IMR-90 (cell line): ENCODE measurements at regions not wholly inside any gene's neighbourhood (a gene's known extent, or its start where the extent isn't known, plus 50 kb on each side); places are given as distances from the start of the nearest gene placed in this dataset.

Experiments
- ATAC-seq: fragments of 200-7000 bp; cut with Tn5 transposase; 2 replicates; pipeline ENCODE4 v1.9.1; 2020; ENCODE audit warnings: low read depth, mild to moderate bottlenecking, moderate library complexity
- BruUV-seq: library from RNA; stranded (reverse); fragments of 400-500 nt; replicated peaks from 2 replicates; lab custom pipeline; 2021; lab: Mats Ljungman, UMichigan
- CTCF ChIA-PET: fragments of 300-600 bp; formaldehyde crosslinking; extraction: SDS; loops from one replicate; lab custom pipeline; 2021; ENCODE audit warnings: antibody characterized with exemption; lab: Yijun Ruan, JAX
- POLR2A ChIA-PET: fragments of 300-600 bp; sonication (Branson Sonifier 250); formaldehyde crosslinking; loops from one replicate; lab custom pipeline; 2022; ENCODE audit warnings: antibody characterized with exemption; ENCODE audit not compliant: unreplicated experiment; lab: Charles Lee
- DNase-seq: peaks from one replicate; pipeline ENCODE4 v3.0.0; 2013
- H2AFZ ChIP-seq: replicated peaks from 2 replicates; pipeline ENCODE3; 2013; ENCODE audit warnings: low read length, mild to moderate bottlenecking; ENCODE audit not compliant: poor library complexity
- H2AK5ac ChIP-seq: 2 replicates; pipeline ENCODE4 v1.6.1; 2013; ENCODE audit warnings: low read depth, low read length, inconsistent platforms
- H2AK9ac ChIP-seq: replicated peaks from 2 replicates; pipeline ENCODE3; 2013; ENCODE audit warnings: mild to moderate bottlenecking, low read depth, low read length, moderate library complexity; ENCODE audit not compliant: poor library complexity
- H2BK120ac ChIP-seq: 2 replicates; pipeline ENCODE4 v1.6.1; 2013; ENCODE audit warnings: low read depth, low read length, inconsistent platforms
- H2BK15ac ChIP-seq: 3 replicates; pipeline ENCODE4 v1.6.1; 2013; ENCODE audit warnings: low read depth, low read length, inconsistent platforms
- H2BK20ac ChIP-seq: 2 replicates; pipeline ENCODE4 v1.6.1; 2013; ENCODE audit warnings: low read depth, mild to moderate bottlenecking, inconsistent platforms, low read length, moderate library complexity
- H2BK5ac ChIP-seq: 2 replicates; pipeline ENCODE4 v1.6.1; 2013; ENCODE audit warnings: mild to moderate bottlenecking, low read depth, low read length, inconsistent platforms; ENCODE audit not compliant: poor library complexity, severe bottlenecking
- H3K14ac ChIP-seq: replicated peaks from 2 replicates; pipeline ENCODE4 v1.6.1; 2013; ENCODE audit warnings: low read depth, low read length, inconsistent platforms
- H3K18ac ChIP-seq: 2 replicates; pipeline ENCODE4 v1.6.1; 2013; ENCODE audit warnings: low read depth, low read length, control low read depth
- H3K23ac ChIP-seq: 2 replicates; pipeline ENCODE4 v1.6.1; 2013; ENCODE audit warnings: low read depth, low read length, inconsistent platforms
- H3K27ac ChIP-seq: 2 replicates; pipeline ENCODE4 v1.5.1; 2013; ENCODE audit warnings: mild to moderate bottlenecking, control low read depth, low read length; ENCODE audit not compliant: insufficient read depth
- H3K27me3 ChIP-seq: 2 replicates; pipeline ENCODE4 v1.6.1; 2013; ENCODE audit warnings: low read length; ENCODE audit not compliant: control insufficient read depth, insufficient read depth
- H3K36me3 ChIP-seq: 2 replicates; pipeline ENCODE4 v1.6.1; 2013; ENCODE audit warnings: low read length, mixed read lengths; ENCODE audit not compliant: control insufficient read depth, insufficient read depth
- H3K4ac ChIP-seq: 2 replicates; pipeline ENCODE4 v1.6.1; 2013; ENCODE audit warnings: low read depth, low read length, inconsistent platforms
- H3K4me1 ChIP-seq: 2 replicates; pipeline ENCODE4 v1.6.1; 2013; ENCODE audit warnings: low read length, mixed read lengths; ENCODE audit not compliant: control insufficient read depth, insufficient read depth
- H3K4me2 ChIP-seq: 2 replicates; pipeline ENCODE4 v1.6.1; 2013; ENCODE audit warnings: low read depth, mild to moderate bottlenecking, control low read depth, low read length, moderate library complexity
- H3K4me3 ChIP-seq: 2 replicates; pipeline ENCODE4 v1.5.1; 2013; ENCODE audit warnings: low read depth, mild to moderate bottlenecking, control low read depth, low read length, moderate library complexity; ENCODE audit not compliant: insufficient read depth
- H3K56ac ChIP-seq: 2 replicates; pipeline ENCODE4 v1.6.1; 2013; ENCODE audit warnings: low read length, inconsistent platforms; ENCODE audit not compliant: insufficient read depth; ENCODE audit errors: extremely low read depth
- H3K79me1 ChIP-seq, 2 experiments: 2 replicates each; pipeline ENCODE4 v1.6.1; 2013; ENCODE audit warnings: low read length in 2 of 2, inconsistent platforms in 1 of 2, low read depth in 1 of 2
- H3K9ac ChIP-seq: 2 replicates; pipeline ENCODE4 v1.6.1; 2013; ENCODE audit warnings: low read depth, low read length, control low read depth
- H3K9me1 ChIP-seq: 2 replicates; pipeline ENCODE4 v1.6.1; 2013; ENCODE audit warnings: low read length, inconsistent platforms; ENCODE audit not compliant: insufficient read depth
- H3K9me3 ChIP-seq: 2 replicates; pipeline ENCODE4 v1.6.1; 2013; ENCODE audit warnings: low read length; ENCODE audit not compliant: control insufficient read depth, insufficient read depth
- H4K20me1 ChIP-seq: 2 replicates; pipeline ENCODE4 v1.6.1; 2013; ENCODE audit warnings: low read length, inconsistent platforms; ENCODE audit not compliant: insufficient read depth
- H4K5ac ChIP-seq: 2 replicates; pipeline ENCODE4 v1.6.1; 2013; ENCODE audit warnings: mild to moderate bottlenecking, low read depth, low read length, control low read depth
- H4K8ac ChIP-seq, 2 experiments: 2 replicates each; pipeline ENCODE4 v1.6.1; 2013; ENCODE audit warnings: low read depth in 2 of 2, low read length in 2 of 2, control low read depth in 1 of 2, inconsistent platforms in 1 of 2
- H4K91ac ChIP-seq: 2 replicates; pipeline ENCODE4 v1.6.1; 2013; ENCODE audit warnings: low read depth, low read length, inconsistent platforms; ENCODE audit not compliant: insufficient read depth
- BHLHE40 ChIP-seq: fragments of 150-350 bp; IDR thresholded peaks from 2 replicates; pipeline ENCODE4 v1.6.1; 2016; ENCODE audit warnings: mild to moderate bottlenecking, low read depth, low read length
- CEBPB ChIP-seq: IDR thresholded peaks from 2 replicates; pipeline ENCODE4 v1.6.1; 2012; ENCODE audit warnings: low read depth, low read length, improper control_type of control experiment
- CHD1 ChIP-seq: IDR thresholded peaks from 2 replicates; pipeline ENCODE4 v1.6.1; 2012; ENCODE audit warnings: low read depth, low read length, improper control_type of control experiment
- CTCF ChIP-seq: conservative IDR thresholded peaks from 2 replicates; pipeline ENCODE4 v1.5.1; 2012; ENCODE audit warnings: mild to moderate bottlenecking, low read depth, low read length, improper control_type of control experiment
- FOS ChIP-seq: fragments of 150-350 bp; IDR thresholded peaks from 2 replicates; pipeline ENCODE4 v1.6.1; 2016; ENCODE audit warnings: low read depth, low read length
- MAFK ChIP-seq: IDR thresholded peaks from 2 replicates; pipeline ENCODE4 v1.6.1; 2012; ENCODE audit warnings: low read depth, low read length, improper control_type of control experiment
- MAZ ChIP-seq: IDR thresholded peaks from 2 replicates; pipeline ENCODE4 v1.6.1; 2012; ENCODE audit warnings: low read depth, mild to moderate bottlenecking, low read length, improper control_type of control experiment, moderate library complexity, borderline replicate concordance
- MXI1 ChIP-seq: IDR thresholded peaks from 2 replicates; pipeline ENCODE4 v1.6.1; 2012; ENCODE audit warnings: low read depth, mild to moderate bottlenecking, low read length, moderate library complexity, borderline replicate concordance
- NFE2L2 ChIP-seq: fragments of 150-350 bp; IDR thresholded peaks from 2 replicates; pipeline ENCODE4 v1.6.1; 2016; ENCODE audit warnings: low read depth, mild to moderate bottlenecking, low read length
- POLR2A ChIP-seq: IDR thresholded peaks from 2 replicates; pipeline ENCODE4 v1.6.1; 2012; ENCODE audit warnings: mild to moderate bottlenecking, low read depth, low read length
- RAD21 ChIP-seq: IDR thresholded peaks from 2 replicates; pipeline ENCODE4 v1.6.1; 2012; ENCODE audit warnings: low read length, improper control_type of control experiment
- RCOR1 ChIP-seq: IDR thresholded peaks from 2 replicates; pipeline ENCODE4 v1.6.1; 2012; ENCODE audit warnings: mild to moderate bottlenecking, low read length, improper control_type of control experiment; ENCODE audit not compliant: insufficient replicate concordance
- RFX5 ChIP-seq: IDR thresholded peaks from 2 replicates; pipeline ENCODE4 v1.8.0; 2012; ENCODE audit warnings: low read depth, mild to moderate bottlenecking, low read length, moderate library complexity
- SMC3 ChIP-seq: fragments of 150-350 bp; IDR thresholded peaks from 2 replicates; pipeline ENCODE4 v1.6.1; 2016; ENCODE audit warnings: low read depth, mild to moderate bottlenecking, antibody characterized with exemption, low read length, moderate library complexity
- USF2 ChIP-seq: fragments of 150-350 bp; IDR thresholded peaks from 2 replicates; pipeline ENCODE4 v1.6.1; 2017; ENCODE audit warnings: mild to moderate bottlenecking, antibody characterized with exemption, low read length, low read depth
- WGBS, 2 experiments: methylation state at CpG; one replicate each; pipeline versions ENCODE4 v1.1.5 to v1.1.7; 2013; ENCODE audit warnings: missing lambda C conversion rate in 2 of 2; ENCODE audit not compliant: insufficient read length in 1 of 2; ENCODE audit errors: extremely low coverage in 2 of 2; 5-methylcytosine and 5-hydroxymethylcytosine counted together
- dilution Hi-C: fragments of 300-500 bp; cut with HindIII; formaldehyde crosslinking; loops from one replicate; pipeline ENCODE4 v1.14.3; 2018; ENCODE audit warnings: low sequenced_read_pairs; ENCODE audit not compliant: unreplicated experiment
- in situ Hi-C: fragments of 300-500 bp; cut with MboI; formaldehyde crosslinking; loops from 3 replicates; pipeline ENCODE4 v1.14.3; 2019; ENCODE audit warnings: low sequenced_read_pairs, inconsistent platforms, mixed read lengths
- intact Hi-C: fragments of 100-400 bp; cut with micrococcal nuclease; formaldehyde crosslinking; loops from 2 replicates; pipeline ENCODE4 v1.10.0; 2022
- TF ChIP-seq, protein P1 (sequence below): fragments of 150-350 bp; IDR thresholded peaks from 2 replicates; pipeline ENCODE4 v1.6.1; 2016; ENCODE audit warnings: low read depth, mild to moderate bottlenecking, low read length, moderate library complexity, borderline replicate concordance

DNA sequence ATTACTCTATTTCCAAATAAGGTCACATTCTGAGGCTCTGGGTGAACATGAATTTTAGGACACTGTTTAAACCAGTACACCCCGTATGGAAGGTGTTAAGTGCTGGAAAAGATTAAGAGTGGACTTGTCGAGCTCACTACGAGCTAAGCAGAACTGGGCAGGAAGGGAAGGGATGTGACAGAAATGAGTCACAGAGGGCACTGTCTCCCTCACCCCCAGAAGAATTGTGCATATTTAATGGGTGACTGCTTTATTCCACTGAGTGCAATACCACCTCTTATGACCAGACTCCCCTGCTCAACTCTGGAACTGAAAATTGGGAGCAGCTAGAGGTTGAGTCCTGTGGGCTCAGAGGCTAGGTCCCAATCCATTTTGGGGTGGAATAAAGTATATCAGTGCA is 187.4 kb upstream of the RPS6KA3 start:
- TF ChIP-seq RCOR1 = no peak
- no peak for TF ChIP-seq CHD1
- no peak for TF ChIP-seq RFX5
- no peak for TF ChIP-seq MAZ
- TF ChIP-seq, protein P1, sequence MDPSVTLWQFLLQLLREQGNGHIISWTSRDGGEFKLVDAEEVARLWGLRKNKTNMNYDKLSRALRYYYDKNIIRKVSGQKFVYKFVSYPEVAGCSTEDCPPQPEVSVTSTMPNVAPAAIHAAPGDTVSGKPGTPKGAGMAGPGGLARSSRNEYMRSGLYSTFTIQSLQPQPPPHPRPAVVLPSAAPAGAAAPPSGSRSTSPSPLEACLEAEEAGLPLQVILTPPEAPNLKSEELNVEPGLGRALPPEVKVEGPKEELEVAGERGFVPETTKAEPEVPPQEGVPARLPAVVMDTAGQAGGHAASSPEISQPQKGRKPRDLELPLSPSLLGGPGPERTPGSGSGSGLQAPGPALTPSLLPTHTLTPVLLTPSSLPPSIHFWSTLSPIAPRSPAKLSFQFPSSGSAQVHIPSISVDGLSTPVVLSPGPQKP = no peak
- TF ChIP-seq NFE2L2 = no peak
- TF ChIP-seq MAFK = no peak
- no peak for TF ChIP-seq SMC3
- no peak for TF ChIP-seq FOS
- TF ChIP-seq MXI1 = no peak
- TF ChIP-seq CEBPB = no peak
- TF ChIP-seq POLR2A = no peak
- TF ChIP-seq CTCF = no peak
- TF ChIP-seq USF2 = no peak
- no peak for TF ChIP-seq RAD21
- no peak for TF ChIP-seq BHLHE40
- H3K36me3 ChIP-seq = no peaks in the 10 kb centered on the region
- no peak overlapping the region for H2AK5ac ChIP-seq
- 0 out of 2 replicates have a peak, but pooled peaks cover 1% of the 10 kb centered on the region for H3K4me1 ChIP-seq
- dilution Hi-C loops (no loop called here), in situ Hi-C loops (no loop called here), intact Hi-C loops (no loop called here)
- 0 out of 2 replicates have a peak overlapping the region, but pooled peaks have one; percentile 5 for H2BK20ac ChIP-seq
- no CpG with 5 or more reads among the region's 3 CpGs for WGBS, 2 experiments
- no peak overlapping the region for H2AK9ac ChIP-seq
- no peak overlapping the region for H3K27ac ChIP-seq
- H3K14ac ChIP-seq = no peak overlapping the region
- no peak overlapping the region for H3K4me2 ChIP-seq
- ATAC-seq = peak; percentile 27; the same call in 1 of the 2 replicates
- POLR2A ChIA-PET = no interaction called here
- H4K20me1 ChIP-seq = no peaks in the 10 kb centered on the region
- DNase-seq = peak; percentile 25
- H4K5ac ChIP-seq = no peak overlapping the region
- CTCF ChIA-PET = no interaction called here
- H2AFZ ChIP-seq = no peak overlapping the region
- no peak overlapping the region for H4K91ac ChIP-seq
- H3K56ac ChIP-seq = no peak overlapping the region
- no TSS peak for BruUV-seq
- no peak overlapping the region for H3K4me3 ChIP-seq
- H3K23ac ChIP-seq = no peak overlapping the region
- H3K79me1 ChIP-seq = no peaks in the 10 kb centered on the region
- H3K18ac ChIP-seq = no peak overlapping the region
- H2BK5ac ChIP-seq = no peak overlapping the region
- no peaks in the 10 kb centered on the region for H3K27me3 ChIP-seq
- peak overlapping the region; percentile 36; the same call in 1 of the 3 replicates for H2BK15ac ChIP-seq
- no peak overlapping the region for H4K8ac ChIP-seq
- H2BK120ac ChIP-seq = no peak overlapping the region
- no peak overlapping the region; the same call in 1 of the 2 replicates for H3K4ac ChIP-seq
- H3K9ac ChIP-seq = no peak overlapping the region
- 0 out of 2 replicates have a peak, but pooled peaks cover 4% of the 10 kb centered on the region for H3K9me1 ChIP-seq
- no peaks in the 10 kb centered on the region for H3K9me3 ChIP-seq
